ENCODE measurements at regions not wholly inside any gene's neighbourhood (a gene's known extent, or its start where the extent isn't known, plus 50 kb on each side); places are given as distances from the start of the nearest gene placed in this dataset.
"Not testable (repeated sequence)": the region's sequence is repeated elsewhere in the genome, so short reads cannot be mapped to it uniquely, and the experiment has no call there.

DNA sequence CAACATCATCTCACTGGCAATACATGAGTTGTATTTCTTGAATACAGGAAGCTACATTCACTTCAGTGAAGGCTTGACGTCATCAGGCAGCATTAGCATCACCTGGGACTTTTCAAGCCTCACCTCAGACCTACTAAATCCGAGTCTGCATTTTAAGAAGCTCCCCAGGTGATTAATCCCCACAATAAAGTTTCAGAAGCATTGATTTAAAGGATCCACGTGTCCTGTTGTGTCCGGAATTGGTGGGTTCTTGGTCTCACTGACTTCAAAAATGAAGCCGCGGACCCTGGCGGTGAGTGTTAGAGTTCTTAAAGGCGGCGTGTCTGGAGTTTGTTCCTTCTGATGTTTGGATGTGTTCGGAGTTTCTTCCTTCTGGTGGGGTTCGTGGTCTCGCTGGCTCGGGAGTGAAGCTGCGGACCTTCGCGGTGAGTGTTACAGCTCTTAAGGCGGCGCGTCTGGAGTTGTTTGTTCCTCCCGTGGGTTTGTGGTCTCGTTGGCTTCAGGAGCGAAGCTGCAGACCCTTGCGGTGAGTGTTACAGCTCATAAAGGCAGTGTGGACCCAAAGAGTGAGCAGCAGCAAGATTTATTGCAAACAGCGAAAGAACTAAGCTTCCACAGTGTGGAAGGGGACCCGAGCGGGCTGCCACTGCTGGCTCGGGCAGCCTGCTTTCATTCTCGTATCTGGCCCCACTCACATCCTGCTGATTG is 121.3 kb upstream of the ANKH start:
- in situ Hi-C loops (cut with MboI; ENCODE audit: low sequenced_read_pairs); H3K4me1 ChIP-seq (ENCODE audit: control insufficient read depth, insufficient read depth, low read length); POLR2A ChIA-PET (ENCODE audit: unreplicated experiment); H2BK120ac ChIP-seq (ENCODE audit: low read depth, low read length); ATAC-seq (ENCODE audit: low read depth); H3K4me2 ChIP-seq (ENCODE audit: low read depth, low read length); H3K9me1 ChIP-seq (ENCODE audit: insufficient read depth, low read length); H3K27ac ChIP-seq (ENCODE audit: insufficient read depth, low read length); H3K4ac ChIP-seq (ENCODE audit: low read depth, low read length); H2BK5ac ChIP-seq (ENCODE audit: low read depth, low read length, poor library complexity, severe bottlenecking); intact Hi-C loops (cut with micrococcal nuclease); H3K9ac ChIP-seq (ENCODE audit: low read depth, low read length); H3K36me3 ChIP-seq (ENCODE audit: control insufficient read depth, insufficient read depth, low read length); H4K5ac ChIP-seq (ENCODE audit: low read depth, low read length); dilution Hi-C loops (cut with HindIII; ENCODE audit: low sequenced_read_pairs, unreplicated experiment); H3K18ac ChIP-seq (ENCODE audit: low read depth, low read length); BruUV-seq (replicated peaks); H3K9me3 ChIP-seq (ENCODE audit: control insufficient read depth, insufficient read depth, low read length); H3K79me1 ChIP-seq (ENCODE audit: low read depth in 1 of 2, low read length in 2 of 2); H3K23ac ChIP-seq (ENCODE audit: low read depth, low read length); H4K20me1 ChIP-seq (ENCODE audit: insufficient read depth, low read length); H2AK9ac ChIP-seq (replicated peaks; ENCODE audit: low read depth, low read length, poor library complexity); H4K91ac ChIP-seq (ENCODE audit: insufficient read depth, low read depth, low read length); H2BK15ac ChIP-seq (ENCODE audit: low read depth, low read length); H3K56ac ChIP-seq (ENCODE audit: extremely low read depth, insufficient read depth, low read length); H2AFZ ChIP-seq (replicated peaks; ENCODE audit: low read length, poor library complexity); H3K14ac ChIP-seq (replicated peaks; ENCODE audit: low read depth, low read length); H2BK20ac ChIP-seq (ENCODE audit: low read depth, low read length); H2AK5ac ChIP-seq (ENCODE audit: low read depth, low read length); H3K4me3 ChIP-seq (ENCODE audit: insufficient read depth, low read depth, low read length); H3K27me3 ChIP-seq (ENCODE audit: control insufficient read depth, insufficient read depth, low read length); H4K8ac ChIP-seq (ENCODE audit: low read depth in 2 of 2, low read length in 2 of 2); CTCF ChIA-PET; DNase-seq: not testable (repeated sequence)
- 46% methylated on average over 5 of the region's 28 CpGs; no CpG with 5 or more reads in 1 of the 2 experiments for WGBS, 2 experiments (ENCODE audit: extremely low coverage in 2 of 2, insufficient read length in 1 of 2)

Measured in IMR-90 (cell line).